SK-N-SH treated with all-trans-retinoic acid at 6 μM for 48 hours (cell line): ENCODE measurements at regions not wholly inside any gene's neighbourhood (a gene's known extent, or its start where the extent isn't known, plus 50 kb on each side); places are given as distances from the start of the nearest gene placed in this dataset.

Experiments
- ATAC-seq: fragments of 200-7000 bp; cut with Tn5 transposase; 3 replicates; pipeline ENCODE4 v1.9.1; 2020; ENCODE audit warnings: mild to moderate bottlenecking, moderate library complexity
- ARNTL ChIP-seq: fragments of 450-650 bp; formaldehyde crosslinking; IDR thresholded peaks from 2 replicates; pipeline ENCODE4 v1.5.0; 2020; ENCODE audit warnings: low read depth, mild to moderate bottlenecking, moderate library complexity, borderline replicate concordance
- BACH2 ChIP-seq: fragments of 250-450 bp; sonication (Bioruptor Pico); IDR thresholded peaks from 2 replicates; pipeline ENCODE4 v1.9.0; 2021; ENCODE audit warnings: mild to moderate bottlenecking, borderline replicate concordance
- CSDC2 ChIP-seq: fragments of 250-450 bp; sonication (Bioruptor Pico); IDR thresholded peaks from 2 replicates; pipeline ENCODE4 v1.5.0; 2020; ENCODE audit warnings: mild to moderate bottlenecking, moderate library complexity
- CSRNP3 ChIP-seq: fragments of 250-450 bp; sonication (Bioruptor Pico); IDR thresholded peaks from 2 replicates; pipeline ENCODE4 v1.5.1; 2021; ENCODE audit warnings: mild to moderate bottlenecking, moderate library complexity
- ESRRG ChIP-seq: fragments of 250-450 bp; sonication (Bioruptor Pico); IDR thresholded peaks from 2 replicates; pipeline ENCODE4 v1.6.1; 2021; ENCODE audit warnings: mild to moderate bottlenecking
- GLIS3 ChIP-seq: fragments of 250-450 bp; sonication (Bioruptor Pico); IDR thresholded peaks from 2 replicates; pipeline ENCODE4 v1.5.0; 2020; ENCODE audit warnings: mild to moderate bottlenecking, moderate library complexity
- ISL1 ChIP-seq: fragments of 250-450 bp; sonication (Bioruptor Pico); IDR thresholded peaks from 2 replicates; pipeline ENCODE4 v2.1.2; 2022; ENCODE audit warnings: mild to moderate bottlenecking, moderate library complexity
- OSR1 ChIP-seq: fragments of 250-450 bp; sonication (Bioruptor Pico); IDR thresholded peaks from 2 replicates; pipeline ENCODE4 v1.8.0; 2022; ENCODE audit warnings: moderate library complexity, mild to moderate bottlenecking, inconsistent platforms
- RARB ChIP-seq: fragments of 250-450 bp; sonication (Bioruptor Pico); IDR thresholded peaks from 2 replicates; pipeline ENCODE4 v1.8.0; 2021; ENCODE audit warnings: mild to moderate bottlenecking, moderate library complexity
- SNAI2 ChIP-seq: fragments of 250-450 bp; sonication (Bioruptor Pico); IDR thresholded peaks from 2 replicates; pipeline ENCODE4 v1.5.0; 2020; ENCODE audit warnings: mild to moderate bottlenecking, moderate library complexity
- TOX ChIP-seq: fragments of 250-450 bp; sonication (Bioruptor Pico); IDR thresholded peaks from 2 replicates; pipeline ENCODE4 v1.8.0; 2021; ENCODE audit warnings: mild to moderate bottlenecking, moderate library complexity, borderline replicate concordance
- ZC3H10 ChIP-seq: fragments of 250-450 bp; sonication (Bioruptor Pico); IDR thresholded peaks from 2 replicates; pipeline ENCODE4 v1.5.1; 2021; ENCODE audit warnings: mild to moderate bottlenecking, moderate library complexity
- ZFP3 ChIP-seq: fragments of 250-450 bp; sonication (Bioruptor Pico); IDR thresholded peaks from 2 replicates; pipeline ENCODE4 v1.5.0; 2020; ENCODE audit warnings: mild to moderate bottlenecking, moderate library complexity
- ZFP30 ChIP-seq: fragments of 450-650 bp; formaldehyde crosslinking; IDR thresholded peaks from 2 replicates; pipeline ENCODE4 v1.5.0; 2022; ENCODE audit warnings: mild to moderate bottlenecking, moderate library complexity
- ZNF565 ChIP-seq: fragments of 450-650 bp; formaldehyde crosslinking; conservative IDR thresholded peaks from 2 replicates; pipeline ENCODE4 v1.5.0; 2020; ENCODE audit warnings: low read depth, mild to moderate bottlenecking, moderate library complexity
- ZNF70 ChIP-seq: fragments of 450-650 bp; formaldehyde crosslinking; IDR thresholded peaks from 2 replicates; pipeline ENCODE4 v1.5.0; 2020; ENCODE audit warnings: mild to moderate bottlenecking, moderate library complexity
- ZNF8 ChIP-seq: fragments of 450-650 bp; formaldehyde crosslinking; IDR thresholded peaks from 2 replicates; pipeline ENCODE4 v1.5.0; 2020; ENCODE audit warnings: mild to moderate bottlenecking, moderate library complexity
- TF ChIP-seq, protein P1 (sequence below): fragments of 250-450 bp; sonication (Bioruptor Pico); IDR thresholded peaks from 2 replicates; pipeline ENCODE4 v1.8.0; 2020; ENCODE audit warnings: mild to moderate bottlenecking, moderate library complexity, borderline replicate concordance
- TF ChIP-seq, protein P2 (sequence below): fragments of 250-450 bp; sonication (Bioruptor Pico); IDR thresholded peaks from 2 replicates; pipeline ENCODE4 v1.5.1; 2020; ENCODE audit warnings: low read depth, mild to moderate bottlenecking, moderate library complexity
- TF ChIP-seq, protein P3 (sequence below): fragments of 250-450 bp; sonication (Bioruptor Pico); IDR thresholded peaks from 2 replicates; pipeline ENCODE4 v1.8.0; 2021; ENCODE audit warnings: low read depth, mild to moderate bottlenecking, moderate library complexity, borderline replicate concordance
- TF ChIP-seq, protein P4 (sequence below): fragments of 250-450 bp; sonication (Bioruptor Pico); IDR thresholded peaks from 2 replicates; pipeline ENCODE4 v1.5.0; 2020; ENCODE audit warnings: mild to moderate bottlenecking, moderate library complexity

- TF ChIP-seq, protein P1, sequence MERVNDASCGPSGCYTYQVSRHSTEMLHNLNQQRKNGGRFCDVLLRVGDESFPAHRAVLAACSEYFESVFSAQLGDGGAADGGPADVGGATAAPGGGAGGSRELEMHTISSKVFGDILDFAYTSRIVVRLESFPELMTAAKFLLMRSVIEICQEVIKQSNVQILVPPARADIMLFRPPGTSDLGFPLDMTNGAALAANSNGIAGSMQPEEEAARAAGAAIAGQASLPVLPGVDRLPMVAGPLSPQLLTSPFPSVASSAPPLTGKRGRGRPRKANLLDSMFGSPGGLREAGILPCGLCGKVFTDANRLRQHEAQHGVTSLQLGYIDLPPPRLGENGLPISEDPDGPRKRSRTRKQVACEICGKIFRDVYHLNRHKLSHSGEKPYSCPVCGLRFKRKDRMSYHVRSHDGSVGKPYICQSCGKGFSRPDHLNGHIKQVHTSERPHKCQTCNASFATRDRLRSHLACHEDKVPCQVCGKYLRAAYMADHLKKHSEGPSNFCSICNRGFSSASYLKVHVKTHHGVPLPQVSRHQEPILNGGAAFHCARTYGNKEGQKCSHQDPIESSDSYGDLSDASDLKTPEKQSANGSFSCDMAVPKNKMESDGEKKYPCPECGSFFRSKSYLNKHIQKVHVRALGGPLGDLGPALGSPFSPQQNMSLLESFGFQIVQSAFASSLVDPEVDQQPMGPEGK (CRISPR knock-in tag) = no peak
Observed at GRCh38 chr7:131111792-131112191, 215.9 kb upstream of the MKLN1 start (continued).

GRCh38 chr7:131112431-131112830 is 215.2 kb upstream of the MKLN1 start:
- no peak for TF ChIP-seq TOX (CRISPR knock-in tag)
- TF ChIP-seq ZNF70 (CRISPR knock-in tag) = no peak
- TF ChIP-seq, protein P1 (CRISPR knock-in tag) = no peak
- no peak for TF ChIP-seq ZNF8
- no peak for TF ChIP-seq CSRNP3 (CRISPR knock-in tag)
- TF ChIP-seq, protein P2, sequence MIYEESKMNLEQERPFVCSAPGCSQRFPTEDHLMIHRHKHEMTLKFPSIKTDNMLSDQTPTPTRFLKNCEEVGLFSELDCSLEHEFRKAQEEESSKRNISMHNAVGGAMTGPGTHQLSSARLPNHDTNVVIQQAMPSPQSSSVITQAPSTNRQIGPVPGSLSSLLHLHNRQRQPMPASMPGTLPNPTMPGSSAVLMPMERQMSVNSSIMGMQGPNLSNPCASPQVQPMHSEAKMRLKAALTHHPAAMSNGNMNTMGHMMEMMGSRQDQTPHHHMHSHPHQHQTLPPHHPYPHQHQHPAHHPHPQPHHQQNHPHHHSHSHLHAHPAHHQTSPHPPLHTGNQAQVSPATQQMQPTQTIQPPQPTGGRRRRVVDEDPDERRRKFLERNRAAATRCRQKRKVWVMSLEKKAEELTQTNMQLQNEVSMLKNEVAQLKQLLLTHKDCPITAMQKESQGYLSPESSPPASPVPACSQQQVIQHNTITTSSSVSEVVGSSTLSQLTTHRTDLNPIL (CRISPR knock-in tag) = no peak
- TF ChIP-seq, protein P3, sequence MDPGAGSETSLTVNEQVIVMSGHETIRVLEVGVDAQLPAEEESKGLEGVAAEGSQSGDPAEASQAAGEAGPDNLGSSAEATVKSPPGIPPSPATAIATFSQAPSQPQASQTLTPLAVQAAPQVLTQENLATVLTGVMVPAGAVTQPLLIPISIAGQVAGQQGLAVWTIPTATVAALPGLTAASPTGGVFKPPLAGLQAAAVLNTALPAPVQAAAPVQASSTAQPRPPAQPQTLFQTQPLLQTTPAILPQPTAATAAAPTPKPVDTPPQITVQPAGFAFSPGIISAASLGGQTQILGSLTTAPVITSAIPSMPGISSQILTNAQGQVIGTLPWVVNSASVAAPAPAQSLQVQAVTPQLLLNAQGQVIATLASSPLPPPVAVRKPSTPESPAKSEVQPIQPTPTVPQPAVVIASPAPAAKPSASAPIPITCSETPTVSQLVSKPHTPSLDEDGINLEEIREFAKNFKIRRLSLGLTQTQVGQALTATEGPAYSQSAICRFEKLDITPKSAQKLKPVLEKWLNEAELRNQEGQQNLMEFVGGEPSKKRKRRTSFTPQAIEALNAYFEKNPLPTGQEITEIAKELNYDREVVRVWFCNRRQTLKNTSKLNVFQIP (CRISPR knock-in tag) = no peak
- TF ChIP-seq CSDC2 = no peak
- no peak for TF ChIP-seq ZFP3
- TF ChIP-seq ZNF565 (CRISPR knock-in tag) = no peak
- TF ChIP-seq, all 23 proteins: peak for 0
- no peak for ATAC-seq

DNA sequence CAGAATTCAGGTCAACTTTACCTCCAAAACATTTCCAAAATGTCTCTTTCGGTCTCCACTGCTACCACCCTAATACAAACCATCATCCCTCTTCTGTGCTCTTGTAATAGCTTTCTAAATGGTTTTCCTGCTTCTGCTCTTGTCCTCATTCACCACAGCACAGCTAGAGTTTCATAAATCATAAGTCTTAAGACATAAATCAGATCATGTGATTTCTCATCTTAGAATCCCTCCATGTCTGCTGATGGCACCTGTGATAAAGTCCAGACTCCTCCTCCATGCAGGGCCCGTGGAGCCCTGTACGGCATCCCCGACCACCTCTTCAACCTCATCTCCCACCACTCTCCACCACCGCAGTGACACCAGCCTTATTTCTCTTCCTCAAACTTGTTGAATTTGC is 212.3 kb upstream of the MKLN1 start:
- ATAC-seq = no peak
- TF ChIP-seq TOX (CRISPR knock-in tag) (no peak), ZFP3 (no peak), RARB (CRISPR knock-in tag) (no peak), ZNF70 (CRISPR knock-in tag) (no peak), SNAI2 (no peak), ZFP30 (CRISPR knock-in tag) (no peak), ZNF565 (CRISPR knock-in tag) (no peak), ZC3H10 (CRISPR knock-in tag) (no peak), ISL1 (CRISPR knock-in tag) (no peak), ZNF8 (no peak), BACH2 (CRISPR knock-in tag) (no peak), ARNTL (no peak), GLIS3 (CRISPR knock-in tag) (no peak), ESRRG (CRISPR knock-in tag) (no peak), OSR1 (CRISPR knock-in tag) (no peak)
- TF ChIP-seq, protein P3 (CRISPR knock-in tag) = no peak
- TF ChIP-seq, protein P4, sequence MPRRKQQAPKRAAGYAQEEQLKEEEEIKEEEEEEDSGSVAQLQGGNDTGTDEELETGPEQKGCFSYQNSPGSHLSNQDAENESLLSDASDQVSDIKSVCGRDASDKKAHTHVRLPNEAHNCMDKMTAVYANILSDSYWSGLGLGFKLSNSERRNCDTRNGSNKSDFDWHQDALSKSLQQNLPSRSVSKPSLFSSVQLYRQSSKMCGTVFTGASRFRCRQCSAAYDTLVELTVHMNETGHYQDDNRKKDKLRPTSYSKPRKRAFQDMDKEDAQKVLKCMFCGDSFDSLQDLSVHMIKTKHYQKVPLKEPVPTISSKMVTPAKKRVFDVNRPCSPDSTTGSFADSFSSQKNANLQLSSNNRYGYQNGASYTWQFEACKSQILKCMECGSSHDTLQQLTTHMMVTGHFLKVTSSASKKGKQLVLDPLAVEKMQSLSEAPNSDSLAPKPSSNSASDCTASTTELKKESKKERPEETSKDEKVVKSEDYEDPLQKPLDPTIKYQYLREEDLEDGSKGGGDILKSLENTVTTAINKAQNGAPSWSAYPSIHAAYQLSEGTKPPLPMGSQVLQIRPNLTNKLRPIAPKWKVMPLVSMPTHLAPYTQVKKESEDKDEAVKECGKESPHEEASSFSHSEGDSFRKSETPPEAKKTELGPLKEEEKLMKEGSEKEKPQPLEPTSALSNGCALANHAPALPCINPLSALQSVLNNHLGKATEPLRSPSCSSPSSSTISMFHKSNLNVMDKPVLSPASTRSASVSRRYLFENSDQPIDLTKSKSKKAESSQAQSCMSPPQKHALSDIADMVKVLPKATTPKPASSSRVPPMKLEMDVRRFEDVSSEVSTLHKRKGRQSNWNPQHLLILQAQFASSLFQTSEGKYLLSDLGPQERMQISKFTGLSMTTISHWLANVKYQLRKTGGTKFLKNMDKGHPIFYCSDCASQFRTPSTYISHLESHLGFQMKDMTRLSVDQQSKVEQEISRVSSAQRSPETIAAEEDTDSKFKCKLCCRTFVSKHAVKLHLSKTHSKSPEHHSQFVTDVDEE (CRISPR knock-in tag) = no peak
- TF ChIP-seq, protein P1 (CRISPR knock-in tag) = no peak
- TF ChIP-seq, protein P2 (CRISPR knock-in tag) = no peak
